Activated T-cell treated with anti-CD3 and anti-CD28 coated beads, Interleukin-2, amount 50 U/mL, for 24 hours (primary cell): ENCODE measurements at regions not wholly inside any gene's neighbourhood (a gene's known extent, or its start where the extent isn't known, plus 50 kb on each side); places are given as distances from the start of the nearest gene placed in this dataset.

Source experiments
- DNase-seq: peaks from one replicate; pipeline ENCODE4 v3.0.0-alpha.2; 2020
- H3K27ac Mint-ChIP-seq: 2 replicates; pipeline ENCODE4 v1.8.0; 2020; ENCODE audit warnings: mild to moderate bottlenecking, mixed read lengths
- H3K27me3 Mint-ChIP-seq: 2 replicates; pipeline ENCODE4 v1.8.0; 2020; ENCODE audit warnings: mixed read lengths
- H3K36me3 Mint-ChIP-seq: 2 replicates; pipeline ENCODE4 v1.8.0; 2020; ENCODE audit warnings: low read depth, mixed read lengths
- H3K4me1 Mint-ChIP-seq: 2 replicates; pipeline ENCODE4 v1.8.0; 2020; ENCODE audit warnings: low read depth, mixed read lengths
- H3K4me3 Mint-ChIP-seq: 2 replicates; pipeline ENCODE4 v1.8.0; 2020; ENCODE audit warnings: mild to moderate bottlenecking, moderate library complexity, mixed read lengths
- H3K9me3 Mint-ChIP-seq: 2 replicates; pipeline ENCODE4 v1.8.0; 2020; ENCODE audit warnings: mixed read lengths

DNA sequence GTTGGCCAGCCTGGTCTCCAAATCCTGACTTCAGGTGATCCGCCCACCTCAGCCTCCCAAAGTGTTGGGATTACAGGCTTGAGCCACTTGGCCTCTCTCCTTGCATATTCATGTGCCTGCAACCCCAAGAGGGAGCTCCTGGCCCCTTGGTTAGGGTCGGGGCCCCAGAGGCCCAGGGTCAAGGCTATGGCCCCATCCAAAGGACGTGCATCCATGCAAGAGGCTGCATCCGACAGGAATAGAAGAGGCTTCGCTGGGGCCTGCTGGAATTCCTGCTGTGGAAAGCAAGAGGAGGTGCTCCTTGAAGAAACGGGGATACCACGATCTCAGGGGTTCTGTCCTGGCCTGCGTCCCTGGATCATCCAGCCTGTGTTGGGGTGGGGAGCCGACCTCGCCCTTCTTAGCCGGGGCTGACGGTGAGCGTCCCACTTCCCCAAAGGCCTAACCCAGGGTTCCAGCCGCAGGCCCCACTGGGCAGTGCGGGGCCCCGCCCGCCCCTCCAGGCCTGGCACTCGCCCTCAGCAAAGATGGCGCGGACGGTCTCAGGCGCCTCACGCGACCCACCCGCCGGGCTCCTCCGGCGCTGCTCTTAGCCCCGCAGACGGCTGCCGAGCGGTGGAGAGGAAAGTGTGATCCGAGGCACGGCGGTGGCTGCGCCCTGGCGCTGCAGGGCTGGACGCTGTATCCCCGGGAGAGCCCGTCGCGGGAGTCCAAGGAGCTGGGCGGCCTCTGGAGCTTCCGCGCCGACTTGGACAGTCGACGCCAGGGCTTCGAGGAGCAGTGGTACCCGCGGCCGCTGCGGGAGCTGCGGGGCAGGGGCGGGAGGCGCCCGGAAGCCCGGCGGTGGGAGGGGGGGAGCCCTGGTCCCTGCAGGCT is 54.7 kb downstream of the ZNF727 start:
- H3K27ac Mint-ChIP-seq = no peak overlapping the region
- no peak overlapping the region for H3K4me3 Mint-ChIP-seq
- no peak for DNase-seq
- H3K9me3 Mint-ChIP-seq = peaks cover 19% of the 10 kb centered on the region
- peaks cover 3% of the 10 kb centered on the region for H3K36me3 Mint-ChIP-seq
- no peaks in the 10 kb centered on the region for H3K27me3 Mint-ChIP-seq
- no peaks in the 10 kb centered on the region for H3K4me1 Mint-ChIP-seq

- Mint-ChIP-seq H3K36me3 (peaks cover 3% of the 10 kb centered on the region), H3K4me3 (no peak overlapping the region), H3K27ac (no peak overlapping the region), H3K27me3 (no peaks in the 10 kb centered on the region), H3K4me1 (no peaks in the 10 kb centered on the region), H3K9me3 (peaks cover 18% of the 10 kb centered on the region)
- DNase-seq = no peak
Observed at GRCh38 chr7:64101126-64101942, 56.1 kb downstream of the ZNF727 start.

DNA sequence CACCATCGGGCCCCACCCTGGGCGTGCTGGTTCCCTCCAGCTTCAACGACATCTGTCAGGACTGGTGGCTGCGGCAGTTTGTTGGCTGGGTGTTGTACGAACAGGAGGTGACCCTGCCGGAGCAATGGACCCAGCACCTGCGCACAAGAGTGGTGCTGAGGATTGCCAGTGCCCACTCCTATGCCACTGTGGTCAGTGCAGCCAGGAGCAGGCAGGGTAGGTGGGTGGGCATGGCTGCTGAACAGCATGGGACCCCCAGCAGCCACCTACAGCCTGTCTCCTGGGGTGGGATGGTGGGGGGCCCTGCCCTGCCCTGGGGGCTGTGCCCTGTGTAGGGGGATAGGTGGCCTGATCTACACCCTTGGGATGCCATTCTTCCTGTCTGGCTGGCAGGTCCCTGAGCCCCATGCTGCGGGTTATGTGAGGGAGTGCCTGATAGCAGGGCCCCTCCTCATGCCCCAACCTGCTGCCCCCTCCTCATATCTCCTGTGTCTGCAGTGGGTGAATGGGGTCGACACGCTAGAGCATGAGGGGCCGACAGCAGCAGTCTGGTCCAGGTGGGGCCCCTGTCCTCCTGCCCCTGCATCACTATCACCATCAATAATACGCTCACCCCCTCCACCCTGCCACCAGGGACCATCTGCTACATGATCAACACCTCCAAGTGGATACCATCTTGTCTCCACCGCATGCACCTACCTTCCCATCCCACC is 56.9 kb downstream of the ZNF727 start:
- Mint-ChIP-seq H3K27me3 (no peaks in the 10 kb centered on the region), H3K4me1 (no peaks in the 10 kb centered on the region), H3K4me3 (no peak overlapping the region), H3K27ac (no peak overlapping the region), H3K36me3 (peaks cover 3% of the 10 kb centered on the region), H3K9me3 (peaks cover 18% of the 10 kb centered on the region)
- DNase-seq = no peak

GRCh38 chr7:64102656-64103400 is 57.6 kb downstream of the ZNF727 start:
- no peak overlapping the region for H3K4me3 Mint-ChIP-seq
- no peak overlapping the region for H3K27ac Mint-ChIP-seq
- peaks cover 3% of the 10 kb centered on the region for H3K36me3 Mint-ChIP-seq
- H3K4me1 Mint-ChIP-seq = no peaks in the 10 kb centered on the region
- no peak for DNase-seq
- peaks cover 14% of the 10 kb centered on the region for H3K9me3 Mint-ChIP-seq
- H3K27me3 Mint-ChIP-seq = no peaks in the 10 kb centered on the region

DNA sequence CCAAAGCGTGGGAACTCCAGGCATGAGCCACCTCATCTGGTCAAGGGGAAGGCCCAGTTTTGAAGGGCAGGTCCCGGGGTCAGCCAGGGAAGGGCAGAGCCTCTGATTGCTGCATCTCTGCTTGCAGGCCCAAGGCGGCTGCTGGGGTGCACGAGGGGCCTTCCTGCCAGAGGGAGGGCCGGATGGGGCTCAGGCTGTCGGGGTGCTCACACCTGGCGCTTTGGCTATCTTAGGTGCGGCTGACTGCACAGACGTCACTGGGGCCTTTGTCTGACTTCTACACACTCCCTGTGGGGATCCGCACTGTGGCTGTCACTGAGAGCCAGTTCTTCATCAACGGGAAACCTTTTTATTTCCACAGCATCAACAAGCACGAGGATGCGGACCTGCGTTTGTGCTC is 68.7 kb downstream of the ZNF727 start:
- no peak for DNase-seq
- H3K36me3 Mint-ChIP-seq = peaks cover 1% of the 10 kb centered on the region
- H3K9me3 Mint-ChIP-seq = peaks cover 15% of the 10 kb centered on the region
- H3K27me3 Mint-ChIP-seq = no peaks in the 10 kb centered on the region
- H3K4me1 Mint-ChIP-seq = no peaks in the 10 kb centered on the region
- H3K27ac Mint-ChIP-seq = no peak overlapping the region
- no peak overlapping the region for H3K4me3 Mint-ChIP-seq

- no peak for DNase-seq
- Mint-ChIP-seq H3K4me1 (no peaks in the 10 kb centered on the region), H3K27ac (no peak overlapping the region), H3K4me3 (no peak overlapping the region), H3K27me3 (no peaks in the 10 kb centered on the region), H3K36me3 (peaks cover 1% of the 10 kb centered on the region), H3K9me3 (peaks cover 11% of the 10 kb centered on the region)
Observed at GRCh38 chr7:64114791-64115190, 69.6 kb downstream of the ZNF727 start.

- no peak overlapping the region for H3K27ac Mint-ChIP-seq
- no peaks in the 10 kb centered on the region for H3K27me3 Mint-ChIP-seq
- no peak overlapping the region for H3K4me3 Mint-ChIP-seq
- DNase-seq = no peak
- H3K36me3 Mint-ChIP-seq = peaks cover 2% of the 10 kb centered on the region
- no peaks in the 10 kb centered on the region for H3K4me1 Mint-ChIP-seq
- H3K9me3 Mint-ChIP-seq = peaks cover 54% of the 10 kb centered on the region
Observed at GRCh38 chr7:64131696-64132095, 75.3 kb upstream of the ZNF735 start.
